ENCODE measurements at regions not wholly inside any gene's neighbourhood (a gene's known extent, or its start where the extent isn't known, plus 50 kb on each side); places are given as distances from the start of the nearest gene placed in this dataset.
"Not testable (repeated sequence)": the region's sequence is repeated elsewhere in the genome, so short reads cannot be mapped to it uniquely, and the experiment has no call there.

DNA sequence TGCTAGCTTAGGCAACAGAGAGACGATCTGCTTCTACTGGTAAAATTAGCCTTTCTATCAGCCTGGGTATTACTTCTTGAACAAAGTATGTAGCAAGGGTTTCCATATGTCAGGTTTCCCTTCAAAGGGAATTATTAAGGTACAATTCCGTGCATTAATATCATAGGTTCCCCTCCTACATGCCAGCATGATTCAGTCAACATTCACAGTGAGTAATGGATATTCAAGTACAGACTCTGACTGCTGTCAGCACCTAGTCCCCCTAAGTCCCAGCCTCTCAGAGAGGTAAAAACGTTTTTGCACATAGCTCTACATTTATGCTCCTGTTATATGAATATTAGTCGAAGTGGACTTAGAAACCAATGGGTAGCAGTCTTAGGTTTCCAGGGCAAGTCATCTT is 322.4 kb upstream of the CCNG1 start:
- H3K4me3 ChIP-seq = no peak overlapping the region
- TF ChIP-seq, protein P1, sequence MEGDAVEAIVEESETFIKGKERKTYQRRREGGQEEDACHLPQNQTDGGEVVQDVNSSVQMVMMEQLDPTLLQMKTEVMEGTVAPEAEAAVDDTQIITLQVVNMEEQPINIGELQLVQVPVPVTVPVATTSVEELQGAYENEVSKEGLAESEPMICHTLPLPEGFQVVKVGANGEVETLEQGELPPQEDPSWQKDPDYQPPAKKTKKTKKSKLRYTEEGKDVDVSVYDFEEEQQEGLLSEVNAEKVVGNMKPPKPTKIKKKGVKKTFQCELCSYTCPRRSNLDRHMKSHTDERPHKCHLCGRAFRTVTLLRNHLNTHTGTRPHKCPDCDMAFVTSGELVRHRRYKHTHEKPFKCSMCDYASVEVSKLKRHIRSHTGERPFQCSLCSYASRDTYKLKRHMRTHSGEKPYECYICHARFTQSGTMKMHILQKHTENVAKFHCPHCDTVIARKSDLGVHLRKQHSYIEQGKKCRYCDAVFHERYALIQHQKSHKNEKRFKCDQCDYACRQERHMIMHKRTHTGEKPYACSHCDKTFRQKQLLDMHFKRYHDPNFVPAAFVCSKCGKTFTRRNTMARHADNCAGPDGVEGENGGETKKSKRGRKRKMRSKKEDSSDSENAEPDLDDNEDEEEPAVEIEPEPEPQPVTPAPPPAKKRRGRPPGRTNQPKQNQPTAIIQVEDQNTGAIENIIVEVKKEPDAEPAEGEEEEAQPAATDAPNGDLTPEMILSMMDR (IDR thresholded peaks at IDR 0.05) = no peak
- H3K27ac ChIP-seq = no peak overlapping the region
- no peak for DNase-seq (ENCODE audit: low spot score)

DNA sequence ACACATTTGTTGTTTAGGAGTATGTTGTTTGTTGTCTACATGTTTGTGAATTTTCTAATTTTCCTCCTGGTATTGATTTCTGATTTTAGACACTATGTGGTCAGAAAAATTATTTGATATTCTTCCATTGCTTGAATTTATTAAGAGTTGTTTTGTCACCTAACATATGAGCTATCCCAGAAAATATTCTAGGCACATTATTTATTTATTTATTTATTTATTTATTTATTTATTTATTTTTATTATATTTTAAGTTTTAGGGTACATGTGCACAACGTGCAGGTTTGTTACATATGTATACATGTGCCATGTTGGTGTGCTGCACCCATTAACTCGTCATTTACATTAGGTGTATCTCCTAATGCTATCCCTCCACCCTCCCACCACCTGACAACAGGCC is 320.8 kb upstream of the CCNG1 start:
- not testable (repeated sequence) for H3K4me3 ChIP-seq; DNase-seq (ENCODE audit: low spot score); H3K27ac ChIP-seq

DNA sequence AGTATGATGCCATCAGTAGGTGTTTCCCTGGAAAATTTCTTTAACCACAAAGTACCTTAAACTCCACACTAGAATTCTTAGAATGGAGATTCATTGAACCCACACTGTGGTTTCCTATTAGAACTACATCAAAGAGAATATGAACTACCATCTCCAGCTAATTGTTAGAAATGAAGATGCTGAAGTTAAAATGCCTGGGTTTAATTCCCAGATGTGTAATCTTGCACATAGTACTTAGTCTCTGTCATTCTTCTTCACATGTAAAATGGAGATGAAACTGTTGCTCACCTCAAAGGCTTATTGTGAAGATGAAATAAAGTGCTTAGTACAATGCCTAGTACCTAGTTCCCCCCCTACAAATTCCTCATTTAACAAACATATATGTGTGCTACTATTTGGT is 303.3 kb upstream of the CCNG1 start:
- H3K27ac ChIP-seq = no peak overlapping the region
- TF ChIP-seq, protein P1 (IDR thresholded peaks at IDR 0.05) = no peak
- no peak for DNase-seq (ENCODE audit: low spot score)
- H3K4me3 ChIP-seq = no peak overlapping the region

DNA sequence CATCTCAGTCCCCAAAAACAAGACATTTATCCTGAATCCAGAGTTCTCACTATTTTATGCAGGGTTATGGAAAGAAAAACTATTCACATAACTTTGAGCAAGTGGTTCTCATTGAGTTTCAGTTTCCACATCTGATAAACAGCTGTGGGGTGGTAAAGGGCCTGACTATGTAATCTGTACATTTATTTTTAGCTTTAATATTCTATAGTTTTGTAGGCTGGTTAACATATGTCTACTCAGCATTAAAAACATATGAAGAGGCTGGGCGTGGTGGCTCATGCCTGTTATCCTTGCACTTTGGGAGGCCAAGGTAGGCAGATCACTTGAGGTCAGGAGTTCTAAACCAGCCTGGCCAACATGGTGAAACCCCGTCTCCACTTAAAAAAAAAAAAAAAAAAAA is 301.5 kb upstream of the CCNG1 start:
- TF ChIP-seq, protein P1 (IDR thresholded peaks at IDR 0.05) = no peak
- Histone ChIP-seq H3K4me3 (no peak overlapping the region), H3K27ac (no peak overlapping the region)
- DNase-seq (ENCODE audit: low spot score) = no peak

DNA sequence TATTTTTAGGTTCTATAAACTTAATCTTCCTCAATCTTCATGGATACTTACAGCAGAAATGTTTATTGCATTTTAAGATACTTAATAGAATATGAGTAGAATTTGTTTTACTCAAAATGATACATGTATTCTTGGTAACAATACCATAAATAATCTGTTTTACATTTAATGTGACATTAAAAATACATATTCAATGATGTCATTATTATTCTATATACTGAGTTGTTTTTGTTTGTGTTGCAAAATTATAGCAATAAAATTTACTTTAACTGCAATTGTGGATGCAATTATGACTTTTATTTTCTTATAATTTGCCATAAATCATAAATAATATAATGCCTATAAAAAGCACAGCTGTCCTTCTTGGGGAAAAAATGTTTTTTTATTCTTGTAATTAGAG is 275.9 kb upstream of the CCNG1 start:
- DNase-seq (ENCODE audit: low spot score) = no peak
- H3K27ac ChIP-seq = no peak overlapping the region
- TF ChIP-seq, protein P1 (IDR thresholded peaks at IDR 0.05) = no peak
- no peak overlapping the region for H3K4me3 ChIP-seq

DNA sequence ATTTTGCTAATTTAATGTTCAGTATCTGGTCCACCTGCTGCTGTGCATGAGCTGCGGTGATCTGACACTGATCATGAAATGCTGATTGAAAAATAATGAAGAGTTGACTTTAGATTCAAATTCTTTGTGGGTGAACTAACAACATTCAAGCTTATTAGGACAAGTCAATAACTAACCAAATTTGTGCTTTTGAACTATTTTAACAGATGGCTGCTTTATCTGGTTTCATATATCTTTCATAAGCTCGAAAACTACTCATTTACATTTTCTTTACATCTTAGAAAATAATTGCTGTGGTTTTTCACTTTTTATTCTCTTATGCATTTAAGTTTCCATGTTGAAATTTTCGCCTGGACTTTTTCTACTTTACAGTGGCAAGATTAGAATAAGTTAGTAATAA is 274.8 kb upstream of the CCNG1 start:
- DNase-seq (ENCODE audit: low spot score) = no peak
- Histone ChIP-seq H3K4me3 (no peak overlapping the region), H3K27ac (no peak overlapping the region)
- TF ChIP-seq, protein P1 (IDR thresholded peaks at IDR 0.05) = no peak

DNA sequence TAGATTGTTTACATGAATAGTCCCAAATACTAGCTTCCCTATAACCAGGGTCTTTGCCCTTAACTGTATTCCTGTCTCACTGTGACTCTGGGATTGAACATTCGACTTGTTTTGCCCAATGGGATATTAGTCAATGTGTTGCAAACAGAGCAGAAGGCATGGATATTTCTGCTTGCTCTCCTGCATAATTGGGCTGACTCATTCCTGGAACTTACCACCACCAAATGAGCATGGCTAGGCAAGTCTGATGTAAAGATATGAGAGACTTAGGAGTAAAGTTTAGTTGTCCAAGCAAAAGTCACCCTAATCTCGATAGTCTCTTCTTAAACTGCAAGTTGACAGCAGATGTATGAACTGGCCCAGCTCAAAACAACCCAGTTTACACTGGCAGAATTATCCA is 273.5 kb upstream of the CCNG1 start:
- no peak for DNase-seq (ENCODE audit: low spot score)
- no peak overlapping the region for H3K27ac ChIP-seq
- TF ChIP-seq, protein P1 (IDR thresholded peaks at IDR 0.05) = no peak
- no peak overlapping the region for H3K4me3 ChIP-seq

DNA sequence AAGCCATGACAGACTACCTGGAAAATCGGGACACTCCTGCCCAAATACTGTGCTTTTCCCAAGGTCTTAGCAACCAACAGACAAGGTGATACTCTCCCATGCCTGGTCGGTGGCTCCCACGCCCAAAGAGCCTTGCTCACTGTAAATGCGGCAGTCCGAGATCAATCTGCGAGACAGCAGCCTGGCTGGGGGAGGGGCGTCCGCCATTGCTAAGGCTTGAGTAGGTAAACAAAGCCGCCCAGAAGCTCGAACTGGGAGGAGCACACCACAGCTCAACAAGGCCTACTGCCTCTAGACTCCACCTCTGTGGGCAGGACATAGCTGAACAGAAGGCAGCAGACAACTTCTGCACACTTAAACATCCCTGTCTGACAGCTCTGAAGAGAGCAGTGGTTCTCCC is 272.1 kb upstream of the CCNG1 start:
- no peak for DNase-seq (ENCODE audit: low spot score)
- Histone ChIP-seq H3K4me3 (no peak overlapping the region), H3K27ac (no peak overlapping the region)
- TF ChIP-seq, protein P1 (IDR thresholded peaks at IDR 0.05) = no peak

DNA sequence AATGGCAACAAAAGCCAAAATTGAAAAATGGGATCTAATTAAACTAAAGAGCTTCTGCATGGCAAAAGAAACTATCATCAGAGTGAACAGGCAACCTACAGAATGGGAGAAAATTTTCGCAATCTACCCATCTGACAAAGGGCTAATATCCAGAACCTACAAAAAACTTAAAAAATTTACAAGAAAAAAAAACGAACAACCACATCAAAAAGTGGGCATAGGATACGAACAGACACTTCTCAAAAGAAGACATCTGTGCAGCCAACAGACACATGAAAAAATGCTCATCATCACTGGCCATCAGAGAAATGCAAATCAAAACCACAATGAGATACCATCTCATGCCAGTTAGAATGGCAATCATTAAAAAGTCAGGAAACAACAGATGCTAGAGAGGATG is 267.2 kb upstream of the CCNG1 start:
- DNase-seq (ENCODE audit: low spot score); H3K27ac ChIP-seq; H3K4me3 ChIP-seq: not testable (repeated sequence)
